H1 (cell line): ENCODE measurements at regions not wholly inside any gene's neighbourhood (a gene's known extent, or its start where the extent isn't known, plus 50 kb on each side); places are given as distances from the start of the nearest gene placed in this dataset.

ENCODE experiments used
- FOSL1 ChIP-seq: IDR thresholded peaks from 2 replicates; pipeline ENCODE4 v1.6.1; 2011; ENCODE audit warnings: mild to moderate bottlenecking, low read depth, low read length, moderate library complexity; ENCODE audit not compliant: insufficient read depth
- JUND ChIP-seq: IDR thresholded peaks from 2 replicates; pipeline ENCODE4 v1.6.1; 2011; ENCODE audit warnings: mild to moderate bottlenecking, improper control_type of control experiment, low read length
- MAX ChIP-seq: IDR thresholded peaks from 2 replicates; pipeline ENCODE4 v1.6.1; 2012; ENCODE audit warnings: inconsistent platforms
- NANOG ChIP-seq: IDR thresholded peaks from 2 replicates; pipeline ENCODE4 v1.6.1; 2011; ENCODE audit warnings: low read length, low read depth, mild to moderate bottlenecking, inconsistent platforms; ENCODE audit not compliant: insufficient read depth, poor library complexity, severe bottlenecking
- SAP30 ChIP-seq: fragments of 300-600 bp; sonication (generic); IDR thresholded peaks from 2 replicates; pipeline ENCODE4 v1.7.1; 2012; ENCODE audit warnings: low read length, moderate library complexity, mild to moderate bottlenecking, inconsistent platforms; ENCODE audit not compliant: insufficient read depth, insufficient replicate concordance
- SP2 ChIP-seq: IDR thresholded peaks from 2 replicates; pipeline ENCODE4 v1.6.1; 2012; ENCODE audit warnings: mild to moderate bottlenecking, low read length, inconsistent platforms
- ZNF274 ChIP-seq: IDR thresholded peaks from 2 replicates; pipeline ENCODE4 v1.7.0; 2012; ENCODE audit warnings: low read length, borderline replicate concordance; ENCODE audit errors: extremely low read depth
- TF ChIP-seq, protein P1 (sequence below): IDR thresholded peaks from 2 replicates; pipeline ENCODE4 v1.6.1; 2012; ENCODE audit warnings: inconsistent platforms

- no peak for TF ChIP-seq NANOG
- TF ChIP-seq MAX: no peak
- no peak for TF ChIP-seq FOSL1
- TF ChIP-seq ZNF274: no peak
- TF ChIP-seq JUND: no peak
- no peak for TF ChIP-seq SAP30
- TF ChIP-seq, protein P1, sequence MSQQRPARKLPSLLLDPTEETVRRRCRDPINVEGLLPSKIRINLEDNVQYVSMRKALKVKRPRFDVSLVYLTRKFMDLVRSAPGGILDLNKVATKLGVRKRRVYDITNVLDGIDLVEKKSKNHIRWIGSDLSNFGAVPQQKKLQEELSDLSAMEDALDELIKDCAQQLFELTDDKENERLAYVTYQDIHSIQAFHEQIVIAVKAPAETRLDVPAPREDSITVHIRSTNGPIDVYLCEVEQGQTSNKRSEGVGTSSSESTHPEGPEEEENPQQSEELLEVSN: no peak
- TF ChIP-seq SP2: no peak
These were observed 207.5 kb upstream of the DPH6 start (continued) for GRCh38 chr15:35753486-35753885.
